GM18951 (cell line): ENCODE measurements at regions not wholly inside any gene's neighbourhood (a gene's known extent, or its start where the extent isn't known, plus 50 kb on each side); places are given as distances from the start of the nearest gene placed in this dataset.

Source experiments
- POLR2A ChIP-seq: IDR thresholded peaks from 4 replicates; pipeline ENCODE4 v1.6.1; 2011; ENCODE audit warnings: mild to moderate bottlenecking; ENCODE audit not compliant: insufficient read length, insufficient read depth; ENCODE audit errors: extremely low read depth
- in situ Hi-C: fragments of 300-500 bp; cut with MboI; formaldehyde crosslinking; loops from one replicate; pipeline ENCODE4 v1.12.0; 2022; ENCODE audit warnings: low sequenced_read_pairs, mixed read lengths, inconsistent platforms; ENCODE audit not compliant: unreplicated experiment

GRCh38 chr2:66301022-66301766, 133.7 kb upstream of the MEIS1 start:
- in situ Hi-C loops = no loop called here
- TF ChIP-seq POLR2A = no peak

DNA sequence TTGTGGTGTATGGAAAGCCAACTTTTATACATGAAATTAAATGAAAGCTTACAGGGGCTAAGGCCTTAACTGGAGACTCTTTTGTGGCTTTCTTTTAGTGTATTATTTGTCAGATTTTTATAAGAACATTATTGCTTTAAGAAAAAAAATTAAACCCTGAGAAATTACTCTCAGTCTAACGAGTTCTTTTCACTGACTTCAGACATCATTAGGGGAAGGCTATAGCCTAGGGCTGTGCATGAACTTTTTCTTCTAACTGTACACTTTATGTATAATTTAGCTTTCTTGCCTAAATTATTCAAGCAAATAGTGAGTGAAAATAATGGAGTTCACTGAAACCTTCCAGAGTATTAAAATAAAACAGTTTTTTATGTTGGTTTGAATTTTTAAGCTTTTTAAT, 151.1 kb upstream of the MEIS1 start:
- in situ Hi-C loops = no loop called here
- TF ChIP-seq POLR2A = no peak

GRCh38 chr2:66281980-66282379, 152.9 kb upstream of the MEIS1 start:
- in situ Hi-C loops = no loop called here
- TF ChIP-seq POLR2A = no peak

DNA sequence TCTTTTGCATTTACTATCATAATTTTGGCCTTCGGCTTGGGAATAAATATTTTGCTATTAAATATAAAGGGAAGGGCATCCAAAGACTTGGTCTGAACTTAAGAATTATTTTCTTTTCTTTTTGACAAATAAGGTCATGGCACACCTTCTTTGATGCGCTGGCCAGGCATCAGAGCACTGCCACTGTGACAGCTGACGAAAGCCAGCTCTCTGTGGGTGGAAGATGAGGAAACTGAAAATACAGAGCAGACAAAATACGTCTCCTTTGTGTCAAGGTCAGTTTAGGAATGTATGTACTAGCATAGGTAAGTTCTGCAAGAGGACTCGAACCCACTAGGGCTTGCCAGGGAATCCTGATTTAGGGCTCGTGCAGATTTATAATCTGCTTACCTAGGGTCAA, 155.9 kb upstream of the MEIS1 start:
- in situ Hi-C loops = no loop called here
- no peak for TF ChIP-seq POLR2A

GRCh38 chr2:66275984-66276383, 158.9 kb upstream of the MEIS1 start:
- TF ChIP-seq POLR2A = no peak
- in situ Hi-C loops = no loop called here

- in situ Hi-C loops = no loop called here
- TF ChIP-seq POLR2A = no peak
Measured at GRCh38 chr2:66273933-66274490, 160.9 kb upstream of the MEIS1 start.

DNA sequence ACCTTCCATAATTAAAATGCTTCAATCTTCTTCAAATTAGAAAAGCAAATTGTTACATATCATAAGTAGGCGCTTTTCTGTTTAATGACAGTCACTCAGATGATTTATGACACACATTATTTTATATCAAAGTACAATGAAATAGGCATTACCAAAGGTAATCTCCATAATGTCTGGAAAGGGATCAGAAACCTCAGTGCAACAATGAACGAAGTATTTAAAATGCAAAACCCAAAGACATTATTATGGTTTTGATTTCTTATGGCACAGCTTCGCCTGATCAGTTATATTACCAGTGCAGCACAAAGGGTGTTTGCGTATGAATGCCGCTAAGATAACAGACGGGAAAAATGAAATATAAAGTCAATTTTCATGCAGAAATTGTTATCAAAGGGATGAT, 162.2 kb upstream of the MEIS1 start:
- in situ Hi-C loops = no loop called here
- TF ChIP-seq POLR2A = no peak

DNA sequence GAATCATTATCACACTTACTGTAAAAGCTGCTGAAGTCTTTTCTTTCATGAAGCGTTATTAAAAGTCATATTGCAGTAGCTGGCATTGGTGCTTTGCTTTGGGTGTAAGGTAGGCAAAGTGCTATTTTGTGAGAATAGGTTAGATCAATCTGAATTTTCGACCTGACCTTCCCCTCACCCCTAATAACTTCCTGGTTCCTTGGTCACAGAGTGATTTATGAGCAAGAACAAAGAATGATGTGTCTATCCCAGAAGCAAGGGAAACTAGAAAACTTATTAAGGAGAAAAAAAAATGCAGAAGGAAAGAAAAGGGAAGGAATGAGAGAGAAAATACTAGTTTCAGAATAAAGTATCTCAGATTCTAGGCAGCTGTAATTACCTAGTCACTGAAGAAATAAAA, 163.1 kb upstream of the MEIS1 start:
- no peak for TF ChIP-seq POLR2A
- in situ Hi-C loops = no loop called here

DNA sequence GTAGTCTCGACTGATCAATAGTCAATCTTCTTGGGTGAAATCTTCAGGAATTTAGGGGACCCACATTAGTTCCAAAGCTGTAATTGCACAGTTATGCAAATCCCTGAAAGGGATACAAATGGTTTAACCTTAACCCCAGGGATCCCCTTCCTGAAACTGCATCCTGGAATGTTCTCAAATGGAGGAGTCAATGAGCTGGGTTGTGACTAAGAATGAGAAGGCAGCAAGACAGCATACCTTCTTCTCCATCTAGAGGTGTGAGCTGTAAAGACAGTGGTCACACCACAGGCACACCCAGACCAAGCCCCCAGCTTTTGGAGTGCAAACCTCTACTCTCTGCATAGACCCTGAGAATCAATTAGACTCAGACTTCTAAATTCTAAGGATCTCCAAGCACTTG, 164.7 kb upstream of the MEIS1 start:
- TF ChIP-seq POLR2A = no peak
- in situ Hi-C loops = no loop called here

DNA sequence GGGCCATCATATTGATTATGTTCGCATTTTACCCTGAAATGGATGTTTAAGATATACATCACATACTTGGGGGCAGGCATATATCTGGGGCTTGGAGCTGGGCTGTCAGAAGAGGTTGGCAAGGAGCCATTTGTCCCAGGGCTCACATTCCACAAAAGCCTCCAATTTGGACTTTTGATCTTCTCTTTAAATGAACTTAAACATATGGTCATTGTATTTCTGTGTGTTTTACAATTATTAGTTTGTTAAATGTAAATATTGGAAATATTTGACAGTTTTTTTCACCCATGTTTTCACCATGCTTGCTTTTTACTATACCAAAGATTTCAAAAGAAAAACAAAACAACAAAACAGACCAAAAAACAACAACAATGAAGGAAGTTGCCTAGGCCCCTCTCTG, 165.8 kb upstream of the MEIS1 start:
- in situ Hi-C loops = no loop called here
- no peak for TF ChIP-seq POLR2A

- TF ChIP-seq POLR2A = no peak
- in situ Hi-C loops = no loop called here
Measured at GRCh38 chr2:66268756-66269155, 166.2 kb upstream of the MEIS1 start.

DNA sequence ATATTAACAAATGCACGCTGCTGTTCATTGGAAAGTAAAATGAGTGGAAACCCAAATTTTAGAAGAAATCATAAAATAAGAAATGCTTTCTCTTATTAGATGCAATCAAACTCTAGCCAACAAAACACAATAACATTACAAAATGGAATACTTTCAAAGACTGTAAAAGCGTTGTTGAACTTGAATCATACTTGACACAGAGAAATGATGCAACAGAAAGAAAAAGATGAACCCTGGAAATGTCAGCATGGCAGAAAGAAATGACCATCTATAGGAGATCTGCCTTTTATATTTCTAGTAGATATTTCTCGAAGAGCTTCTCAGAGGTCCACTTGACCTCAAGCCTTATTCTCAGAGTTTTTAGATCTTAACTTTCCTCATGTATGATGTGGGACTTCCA, 170.6 kb upstream of the MEIS1 start:
- TF ChIP-seq POLR2A = no peak

DNA sequence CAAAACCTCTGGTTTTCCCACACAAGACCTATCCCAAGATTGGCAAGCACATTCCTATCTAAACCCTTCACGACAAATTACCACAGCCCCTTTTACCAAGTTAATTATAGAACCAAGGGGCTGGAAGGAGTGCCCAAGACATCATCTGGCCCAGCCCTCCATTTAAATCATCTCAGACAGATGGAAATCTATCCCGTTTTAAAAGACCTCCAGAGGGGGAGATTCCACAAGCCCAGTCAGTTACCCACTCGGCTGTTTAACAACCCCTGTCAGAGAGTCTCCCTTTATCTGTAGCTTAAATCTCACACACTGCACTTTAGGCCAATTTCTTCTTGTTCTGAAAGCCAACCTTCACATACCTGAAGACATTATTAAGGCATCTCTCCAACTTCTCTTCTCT, 179.1 kb upstream of the MEIS1 start:
- in situ Hi-C loops = no loop called here

More for the DNA sequence above, 170.6 kb upstream of the MEIS1 start:
- in situ Hi-C loops = no loop called here

DNA sequence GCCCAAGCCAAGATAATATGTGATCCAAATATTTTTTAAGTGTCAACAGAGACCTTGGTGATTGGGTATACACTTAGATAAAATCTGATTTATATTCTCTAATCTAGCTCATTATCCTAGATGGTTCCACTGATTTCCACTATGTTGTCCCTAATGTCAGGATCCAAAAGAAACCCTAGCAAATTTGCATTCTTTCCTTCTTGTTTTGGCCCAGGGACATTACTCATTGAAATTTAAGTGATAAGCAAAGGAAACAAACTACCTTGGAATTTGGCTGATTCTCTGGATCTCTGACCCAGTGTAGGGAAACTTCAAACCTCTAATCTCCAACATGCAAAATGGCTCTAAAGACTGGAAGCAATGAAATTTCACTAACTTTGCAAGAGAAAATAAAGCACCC, 179.8 kb upstream of the MEIS1 start:
- TF ChIP-seq POLR2A = no peak

More for the DNA sequence above, 179.1 kb upstream of the MEIS1 start:
- TF ChIP-seq POLR2A = no peak

GRCh38 chr2:66253066-66253465, 181.9 kb upstream of the MEIS1 start:
- in situ Hi-C loops = no loop called here

More for the DNA sequence above, 179.8 kb upstream of the MEIS1 start:
- in situ Hi-C loops = no loop called here

DNA sequence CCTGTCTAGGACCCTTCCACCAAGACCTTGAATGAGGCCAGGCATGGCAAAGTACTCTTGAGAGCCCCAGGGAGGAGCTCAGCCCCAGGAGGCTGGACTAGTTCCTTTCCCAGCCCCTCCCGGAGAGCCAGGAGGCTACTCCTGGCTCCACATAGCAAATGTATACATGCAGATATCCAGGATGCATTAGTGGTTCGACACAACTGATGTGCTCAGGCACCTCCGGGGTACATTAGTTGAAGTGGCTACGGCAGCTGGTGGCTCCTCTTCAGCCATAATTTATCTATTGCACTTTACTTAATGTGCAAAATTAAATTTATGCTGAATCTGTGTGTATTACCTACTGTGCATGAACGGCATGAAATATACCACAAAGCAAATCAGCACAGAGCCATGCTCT, 182.8 kb upstream of the MEIS1 start:
- in situ Hi-C loops = no loop called here
- TF ChIP-seq POLR2A = no peak

More at GRCh38 chr2:66253066-66253465, 181.9 kb upstream of the MEIS1 start:
- TF ChIP-seq POLR2A = no peak
